ENCODE measurements at regions not wholly inside any gene's neighbourhood (a gene's known extent, or its start where the extent isn't known, plus 50 kb on each side); places are given as distances from the start of the nearest gene placed in this dataset.

DNA sequence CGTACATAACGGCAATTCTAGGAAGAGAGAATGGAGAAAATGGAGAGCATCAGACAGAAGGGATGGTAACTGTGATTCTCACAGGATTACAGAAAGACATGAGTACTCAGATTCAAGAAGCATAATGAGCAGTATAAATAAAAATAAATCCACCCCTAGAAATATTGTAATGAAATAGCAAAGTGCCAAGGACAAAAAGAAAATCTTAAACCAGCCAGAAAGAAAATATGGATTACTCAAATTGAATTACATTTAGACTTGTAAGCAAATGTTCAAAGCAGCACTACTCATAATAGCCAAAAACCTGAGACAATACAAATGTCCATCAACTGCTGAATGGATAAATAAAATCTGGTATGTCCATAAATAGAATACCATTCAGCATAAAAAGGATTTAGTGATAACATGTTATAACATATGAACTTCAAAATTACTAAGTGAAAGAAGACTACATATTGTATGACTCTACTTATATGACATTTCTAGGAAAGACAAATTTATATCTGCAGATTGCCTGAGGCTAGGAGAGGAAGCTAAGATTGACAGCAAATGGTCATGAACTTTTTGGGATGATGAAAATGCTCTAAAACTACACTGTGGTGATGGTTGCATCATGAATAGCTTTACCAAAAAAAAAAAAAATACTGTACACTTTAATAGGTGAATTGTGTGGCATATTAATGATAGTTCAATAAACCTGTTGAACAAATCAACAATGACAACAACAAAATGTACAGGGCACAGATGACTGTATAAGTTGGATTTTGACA is 63.4 kb upstream of the SPTBN1 start:
- no peak overlapping the region for H4K8ac ChIP-seq (replicated peaks; ENCODE audit: insufficient read length, low read depth, low read length)
- H3K9me3 ChIP-seq (ENCODE audit: control insufficient read depth, low read depth, low read length): no peaks in the 10 kb centered on the region
- no peaks in the 10 kb centered on the region for H4K20me1 ChIP-seq (ENCODE audit: control insufficient read depth, insufficient read depth, insufficient read length)
- no peak overlapping the region for H2AK5ac ChIP-seq (ENCODE audit: insufficient read length, low read length)
- H3K4me1 Mint-ChIP-seq: no peaks in the 10 kb centered on the region
- no peak overlapping the region for H4K91ac ChIP-seq (ENCODE audit: insufficient read length, low read depth, low read length)
- no peak overlapping the region for H3K9ac ChIP-seq (ENCODE audit: extremely low read depth, insufficient read length, low read length)
- no peak overlapping the region for H2BK5ac ChIP-seq (ENCODE audit: insufficient read length, low read length)
- no peak overlapping the region for H3K56ac ChIP-seq (ENCODE audit: insufficient read length, low read depth, low read length)
- H3K4me1 ChIP-seq (ENCODE audit: insufficient read depth, low read length): 0 out of 2 replicates have a peak, but pooled peaks cover 3% of the 10 kb centered on the region
- no peak overlapping the region for H3K18ac ChIP-seq (ENCODE audit: insufficient read length, low read depth, low read length)
- no peak overlapping the region for H3K4me3 Mint-ChIP-seq
- H3T11ph ChIP-seq (ENCODE audit: low read length): no peak overlapping the region
- no peaks in the 10 kb centered on the region for H3K9me3 Mint-ChIP-seq
- no peak overlapping the region for H3K27ac ChIP-seq (ENCODE audit: insufficient read length, low read depth, low read length)
- no peak overlapping the region for H3K4ac ChIP-seq (ENCODE audit: low read depth, low read length)
- no peak overlapping the region for H2AFZ ChIP-seq (ENCODE audit: low read length)
- H3K14ac ChIP-seq (ENCODE audit: insufficient read depth, low read length): no peak overlapping the region
- TF ChIP-seq, protein P1, sequence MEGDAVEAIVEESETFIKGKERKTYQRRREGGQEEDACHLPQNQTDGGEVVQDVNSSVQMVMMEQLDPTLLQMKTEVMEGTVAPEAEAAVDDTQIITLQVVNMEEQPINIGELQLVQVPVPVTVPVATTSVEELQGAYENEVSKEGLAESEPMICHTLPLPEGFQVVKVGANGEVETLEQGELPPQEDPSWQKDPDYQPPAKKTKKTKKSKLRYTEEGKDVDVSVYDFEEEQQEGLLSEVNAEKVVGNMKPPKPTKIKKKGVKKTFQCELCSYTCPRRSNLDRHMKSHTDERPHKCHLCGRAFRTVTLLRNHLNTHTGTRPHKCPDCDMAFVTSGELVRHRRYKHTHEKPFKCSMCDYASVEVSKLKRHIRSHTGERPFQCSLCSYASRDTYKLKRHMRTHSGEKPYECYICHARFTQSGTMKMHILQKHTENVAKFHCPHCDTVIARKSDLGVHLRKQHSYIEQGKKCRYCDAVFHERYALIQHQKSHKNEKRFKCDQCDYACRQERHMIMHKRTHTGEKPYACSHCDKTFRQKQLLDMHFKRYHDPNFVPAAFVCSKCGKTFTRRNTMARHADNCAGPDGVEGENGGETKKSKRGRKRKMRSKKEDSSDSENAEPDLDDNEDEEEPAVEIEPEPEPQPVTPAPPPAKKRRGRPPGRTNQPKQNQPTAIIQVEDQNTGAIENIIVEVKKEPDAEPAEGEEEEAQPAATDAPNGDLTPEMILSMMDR (conservative IDR thresholded peaks at IDR 0.05): no peak
- H3K4me2 ChIP-seq (ENCODE audit: insufficient read depth, insufficient read length, low read length): no peak overlapping the region
- H2BK15ac ChIP-seq (ENCODE audit: low read depth, low read length): no peak overlapping the region
- no peak overlapping the region for H2BK20ac ChIP-seq (ENCODE audit: low read depth, low read length, poor library complexity, severe bottlenecking)
- H3K23me2 ChIP-seq (ENCODE audit: insufficient read length, low read depth, low read length, poor library complexity, severe bottlenecking): no peaks in the 10 kb centered on the region
- H2BK120ac ChIP-seq (ENCODE audit: low read depth, low read length, poor library complexity, severe bottlenecking): no peak overlapping the region
- H4K5ac ChIP-seq (ENCODE audit: insufficient read length, low read depth, low read length): no peak overlapping the region
- no CpG with 5 or more reads among the region's 2 CpGs for WGBS (ENCODE audit: extremely low coverage, insufficient read length, low lambda C conversion rate)
- H3K27me3 ChIP-seq (ENCODE audit: insufficient read depth, low read length): no peaks in the 10 kb centered on the region
- no peaks in the 10 kb centered on the region for H3K27me3 Mint-ChIP-seq (ENCODE audit: low read depth)
- H3K27ac Mint-ChIP-seq: no peak overlapping the region
- DNase-seq: no peak
- H3K79me1 ChIP-seq (ENCODE audit: insufficient read depth, low read depth, low read length, poor library complexity, severe bottlenecking): no peaks in the 10 kb centered on the region
- no peak overlapping the region for H3K23ac ChIP-seq (ENCODE audit: insufficient read length, low read depth, low read length)
- no peak overlapping the region for H2BK12ac ChIP-seq (ENCODE audit: insufficient read length, low read depth, low read length)
- no peaks in the 10 kb centered on the region for H3K36me3 Mint-ChIP-seq (ENCODE audit: insufficient read depth in 1 of 3, low read depth in 3 of 3)
- H3K79me2 ChIP-seq (ENCODE audit: insufficient read depth, low read length): no peaks in the 10 kb centered on the region

Data from H9 (cell line).